Stimulated activated CD8-positive, alpha-beta memory T cell treated with anti-CD3 and anti-CD28 coated beads, Interleukin-7, amount 100 ng/mL, for 48 hours (primary cell): ENCODE measurements at regions not wholly inside any gene's neighbourhood (a gene's known extent, or its start where the extent isn't known, plus 50 kb on each side); places are given as distances from the start of the nearest gene placed in this dataset.

ENCODE experiments used
- DNase-seq, 2 donors: peaks; one replicate each; pipeline ENCODE4 v3.0.0-alpha.2; 2020; ENCODE audit warnings: low read depth in 1 of 2; ENCODE audit errors: extremely low read depth in 1 of 2

GRCh38 chr9:129476821-129477611 is 143.9 kb downstream of the C9orf50 start:
- no peak for DNase-seq

GRCh38 chr9:129474740-129475404 is 146.0 kb downstream of the C9orf50 start:
- DNase-seq = no peak

GRCh38 chr9:129473523-129474244 is 147.2 kb downstream of the C9orf50 start:
- DNase-seq = no peak

- DNase-seq = no peak
Measured at GRCh38 chr9:129472651-129473102, 148.2 kb downstream of the C9orf50 start.

GRCh38 chr9:129471201-129472019 is 149.5 kb downstream of the C9orf50 start:
- DNase-seq = no peak

GRCh38 chr9:129469988-129470316 is 150.9 kb downstream of the C9orf50 start:
- no peak for DNase-seq

- DNase-seq = no peak
Measured at GRCh38 chr9:129469188-129469987, 151.5 kb downstream of the C9orf50 start.

- no peak for DNase-seq
Measured at GRCh38 chr9:129467739-129468666, 152.9 kb downstream of the C9orf50 start.

- no peak for DNase-seq
Measured at GRCh38 chr9:129467004-129467588, 153.8 kb downstream of the C9orf50 start.

GRCh38 chr9:129465834-129466535 is 154.9 kb downstream of the C9orf50 start:
- DNase-seq = no peak

- no peak for DNase-seq
Measured at GRCh38 chr9:129464972-129465833, 155.7 kb downstream of the C9orf50 start.

GRCh38 chr9:129463994-129464393 is 156.9 kb downstream of the C9orf50 start:
- no peak for DNase-seq

GRCh38 chr9:129463477-129463876 is 157.4 kb downstream of the C9orf50 start:
- DNase-seq = no peak

- DNase-seq = no peak
Measured at GRCh38 chr9:129462360-129462759, 158.5 kb downstream of the C9orf50 start.

- peak; percentile 73 to 88 for DNase-seq
Measured at GRCh38 chr9:129460323-129461261, 160.3 kb downstream of the C9orf50 start.
